Sigmoid colon (tissue), 6 donors: ENCODE measurements at regions not wholly inside any gene's neighbourhood (a gene's known extent, or its start where the extent isn't known, plus 50 kb on each side); places are given as distances from the start of the nearest gene placed in this dataset.

Experiments
- DNase-seq: peaks from one replicate; pipeline ENCODE4 v3.0.0-alpha.2; 2019
- H3K27ac ChIP-seq, 4 donors: fragments of 200-600 bp; sonication (generic); one replicate each; pipeline ENCODE4 v1.5.1; 2016 to 2019; ENCODE audit warnings: mild to moderate bottlenecking in 1 of 4
- H3K27me3 ChIP-seq, 3 donors: fragments of 200-600 bp; sonication (generic); one replicate each; pipeline ENCODE4 v1.5.1; 2019; ENCODE audit warnings: mild to moderate bottlenecking in 1 of 3
- H3K36me3 ChIP-seq, 4 donors: fragments of 200-600 bp; sonication (generic); one replicate each; pipeline ENCODE4 v1.5.1; 2016 to 2019
- H3K4me1 ChIP-seq, 4 donors: fragments of 200-600 bp; sonication (generic); one replicate each; pipeline ENCODE4 v1.5.1; 2017 to 2019
- H3K4me3 ChIP-seq, 4 donors: fragments of 200-600 bp; sonication (generic); one replicate each; pipeline ENCODE4 v1.5.1; 2017 to 2019; ENCODE audit warnings: mild to moderate bottlenecking in 2 of 4, moderate library complexity in 1 of 4
- H3K9me3 ChIP-seq, 4 donors: fragments of 200-600 bp in 3 of 4; sonication (generic) in 3 of 4; one replicate each; pipeline versions ENCODE4 v1.5.1 to v1.6.1; 2013 to 2019
- CTCF ChIP-seq, 4 experiments: fragments of 450-650 bp in 3 of 4; fragments of 200-600 bp in 1 of 4; IDR thresholded peaks; one replicate each; pipeline ENCODE4 v1.5.1; 2016 to 2019; ENCODE audit warnings: antibody characterized with exemption in 4 of 4, mild to moderate bottlenecking in 3 of 4, moderate library complexity in 2 of 4
- EP300 ChIP-seq, 4 donors: sonication (generic); formaldehyde crosslinking; IDR thresholded peaks; one replicate each; pipeline ENCODE4 v1.6.1; 2017; ENCODE audit warnings: antibody characterized with exemption in 4 of 4
- POLR2A ChIP-seq, 2 donors: fragments of 450-650 bp; IDR thresholded peaks; one replicate each; pipeline ENCODE4 v1.6.1; 2016; ENCODE audit warnings: antibody characterized with exemption in 2 of 2, mild to moderate bottlenecking in 2 of 2, moderate library complexity in 2 of 2
- POLR2AphosphoS5 ChIP-seq, 4 donors: sonication (generic); formaldehyde crosslinking; IDR thresholded peaks; one replicate each; pipeline ENCODE4 v1.6.1; 2017; ENCODE audit warnings: antibody characterized with exemption in 4 of 4
- WGBS, 2 donors: extraction: QIAGEN DNeasy Blood & Tissue Kit; methylation state at CpG; one replicate each; pipeline ENCODE4 v1.1.7; 2013; 5-methylcytosine and 5-hydroxymethylcytosine counted together
- intact Hi-C: fragments of 100-400 bp; cut with DNase I; formaldehyde crosslinking; loops from one replicate; pipeline ENCODE4 v1.15.1; 2023
- donor health status: healthy with polysubstance abuse.
- donor health status: healthy.

DNA sequence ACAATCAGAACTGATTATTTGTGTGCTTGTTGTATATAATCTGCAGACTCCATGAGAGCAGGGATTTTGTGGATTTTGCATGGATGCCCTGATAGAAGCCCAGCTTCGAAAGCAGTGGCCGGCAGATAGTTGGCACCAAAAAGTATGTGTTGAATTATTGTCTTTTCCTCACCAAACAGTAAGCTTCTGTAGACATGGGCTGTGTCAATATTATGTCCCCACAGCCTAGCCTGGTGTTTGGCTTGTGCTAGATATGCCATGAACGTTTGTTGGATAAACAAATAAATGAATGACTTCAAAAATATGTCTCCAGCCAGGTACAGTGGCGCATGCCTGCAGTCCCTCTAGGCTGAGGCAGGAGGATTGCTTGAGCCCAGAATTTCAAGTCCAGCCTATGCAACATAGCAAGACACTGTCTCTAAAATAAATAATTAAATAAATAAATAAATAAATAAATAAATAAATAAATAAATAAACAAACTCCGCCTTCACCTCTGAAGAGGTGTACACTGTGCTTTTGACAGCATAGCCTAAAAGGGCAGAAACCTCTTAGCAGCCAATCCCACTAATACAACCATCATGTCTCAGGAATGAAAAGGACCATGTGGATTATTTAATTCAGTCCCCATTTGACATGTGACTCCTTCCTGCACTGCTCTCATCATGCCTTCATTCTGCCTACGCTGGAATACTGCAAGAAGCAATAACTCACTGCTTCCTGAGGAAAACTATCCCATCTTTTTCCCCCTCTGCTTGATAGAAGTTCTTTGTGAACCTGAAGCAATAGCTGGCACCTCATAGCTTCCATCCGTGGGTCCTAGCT is 335.2 kb downstream of the FBXW7 start:
- H3K27ac ChIP-seq, result no peak overlapping the region
- 64 to 80% methylated on average over 7 of the region's 7 CpGs for WGBS, 2 donors
- intact Hi-C loops, result no loop called here
- H3K36me3 ChIP-seq, result no peaks in the 10 kb centered on the region
- H3K4me1 ChIP-seq, result no peaks in the 10 kb centered on the region
- H3K9me3 ChIP-seq, result no peaks in the 10 kb centered on the region
- TF ChIP-seq EP300 (IDR thresholded peaks at IDR 0.05), result no peak
- TF ChIP-seq POLR2AphosphoS5 (IDR thresholded peaks at IDR 0.05), result no peak
- no peak for TF ChIP-seq POLR2A (IDR thresholded peaks at IDR 0.05)
- no peak for TF ChIP-seq CTCF (IDR thresholded peaks at IDR 0.05)
- no peak for DNase-seq
- no peak overlapping the region for H3K4me3 ChIP-seq
- H3K27me3 ChIP-seq, result no peaks in the 10 kb centered on the region

DNA sequence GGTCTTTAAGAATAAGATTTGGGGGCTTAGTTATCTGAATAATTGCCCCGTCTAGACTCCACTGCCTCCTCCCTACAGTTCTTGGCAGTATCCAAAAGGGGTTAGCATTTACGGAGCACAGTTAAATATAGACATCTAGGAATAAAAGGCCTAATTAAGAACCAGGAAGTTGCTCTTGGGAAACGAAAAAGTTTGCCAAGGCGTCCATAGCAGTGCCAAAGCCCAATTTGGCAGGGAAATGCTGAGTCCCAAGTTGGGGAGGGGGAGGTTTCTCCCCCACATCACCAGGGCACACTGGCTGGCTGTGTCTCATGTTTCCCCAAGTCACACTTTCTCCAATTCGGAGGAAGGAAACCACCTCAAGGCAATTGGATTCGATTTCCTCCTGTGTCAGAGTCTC is 338.7 kb downstream of the FBXW7 start:
- H3K4me3 ChIP-seq, result no peak overlapping the region
- H3K27me3 ChIP-seq, result no peaks in the 10 kb centered on the region
- H3K36me3 ChIP-seq, result no peaks in the 10 kb centered on the region
- DNase-seq, result no peak
- no peak overlapping the region for H3K27ac ChIP-seq
- TF ChIP-seq CTCF (IDR thresholded peaks at IDR 0.05), result no peak
- TF ChIP-seq POLR2A (IDR thresholded peaks at IDR 0.05), result no peak
- no peak for TF ChIP-seq POLR2AphosphoS5 (IDR thresholded peaks at IDR 0.05)
- no peak for TF ChIP-seq EP300 (IDR thresholded peaks at IDR 0.05)
- no peaks in the 10 kb centered on the region for H3K9me3 ChIP-seq
- H3K4me1 ChIP-seq, result no peaks in the 10 kb centered on the region
- WGBS, 2 donors, result 64 to 68% methylated on average over 6 of the region's 6 CpGs
- intact Hi-C loops, result no loop called here

DNA sequence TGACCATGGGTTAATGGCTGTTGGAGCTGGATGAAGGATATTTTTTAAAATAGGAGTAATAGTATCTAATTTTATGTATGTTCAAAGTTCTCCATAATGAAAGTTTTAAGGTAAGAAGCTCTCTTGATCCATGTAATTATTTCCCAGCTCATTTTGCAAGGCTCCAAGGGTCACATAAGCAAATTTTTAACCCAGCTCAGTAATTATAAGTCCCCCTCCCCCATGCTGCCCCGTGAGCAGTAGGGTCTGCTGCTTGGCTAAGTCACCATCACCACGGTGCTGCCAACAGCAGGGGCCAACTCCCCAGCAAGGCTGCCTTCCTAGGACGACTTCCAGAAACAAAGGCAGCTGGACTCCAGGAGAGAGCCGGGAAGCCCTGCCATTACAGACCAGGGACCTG is 340.0 kb downstream of the FBXW7 start:
- H3K4me1 ChIP-seq, result no peaks in the 10 kb centered on the region
- H3K27ac ChIP-seq, result no peak overlapping the region
- H3K4me3 ChIP-seq, result no peak overlapping the region
- H3K9me3 ChIP-seq, result no peaks in the 10 kb centered on the region
- 64 to 82% methylated on average over 4 of the region's 4 CpGs for WGBS, 2 donors
- H3K27me3 ChIP-seq, result no peaks in the 10 kb centered on the region
- TF ChIP-seq POLR2A (IDR thresholded peaks at IDR 0.05) (no peak), POLR2AphosphoS5 (IDR thresholded peaks at IDR 0.05) (no peak), EP300 (IDR thresholded peaks at IDR 0.05) (no peak), CTCF (IDR thresholded peaks at IDR 0.05) (no peak)
- DNase-seq, result no peak
- no peaks in the 10 kb centered on the region for H3K36me3 ChIP-seq
- intact Hi-C loops, result no loop called here

- no peaks in the 10 kb centered on the region for H3K36me3 ChIP-seq
- 90 to 98% methylated on average over 2 of the region's 2 CpGs for WGBS, 2 donors
- no peak overlapping the region for H3K27ac ChIP-seq
- intact Hi-C loops, result no loop called here
- no peaks in the 10 kb centered on the region for H3K9me3 ChIP-seq
- no peak overlapping the region for H3K4me3 ChIP-seq
- no peaks in the 10 kb centered on the region for H3K27me3 ChIP-seq
- no peak for DNase-seq
- H3K4me1 ChIP-seq, result no peaks in the 10 kb centered on the region
- TF ChIP-seq EP300 (IDR thresholded peaks at IDR 0.05), result no peak
- TF ChIP-seq POLR2A (IDR thresholded peaks at IDR 0.05), result no peak
These were observed 342.8 kb downstream of the FBXW7 start for GRCh38 chr4:152193059-152193458.

DNA sequence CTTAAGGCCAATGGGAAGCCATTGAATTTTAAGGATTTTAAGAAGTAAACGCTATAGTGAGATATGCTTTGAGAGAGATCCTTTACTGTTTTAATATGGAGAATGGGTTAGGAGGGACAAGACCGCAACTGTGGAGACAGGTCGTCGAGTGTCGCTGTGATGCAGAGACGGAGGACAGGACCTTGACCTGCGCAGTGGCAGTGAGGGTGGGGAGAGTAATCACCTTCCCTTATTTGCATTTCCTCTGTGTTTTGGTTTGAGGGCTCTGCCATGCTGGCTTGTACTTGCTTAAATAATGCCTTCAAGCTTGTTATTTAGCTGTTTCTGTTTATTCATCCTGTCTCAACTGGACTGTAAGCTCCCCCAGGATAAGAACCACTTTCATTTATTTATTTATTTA is 345.0 kb downstream of the FBXW7 start:
- Histone ChIP-seq H3K27ac (no peak overlapping the region), H3K4me3 (no peak overlapping the region), H3K27me3 (no peaks in the 10 kb centered on the region), H3K9me3 (no peaks in the 10 kb centered on the region), H3K4me1 (no peaks in the 10 kb centered on the region), H3K36me3 (no peaks in the 10 kb centered on the region)
- intact Hi-C loops, result no loop called here
- TF ChIP-seq EP300 (IDR thresholded peaks at IDR 0.05) (no peak), CTCF (IDR thresholded peaks at IDR 0.05) (no peak)
- WGBS, 2 donors, result 94% methylated on average over 7 of the region's 7 CpGs
- no peak for DNase-seq
